GM19463 (cell line): ENCODE measurements at regions not wholly inside any gene's neighbourhood (a gene's known extent, or its start where the extent isn't known, plus 50 kb on each side); places are given as distances from the start of the nearest gene placed in this dataset.
A peak's percentile ranks its signal among the peaks of the same experiment; 100 is the strongest.

Source experiments
- ATAC-seq: cut with Tn5 transposase; IDR thresholded peaks from one replicate; pipeline ENCODE4 v1.9.1; 2021; ENCODE audit warnings: mild to moderate bottlenecking, moderate library complexity; ENCODE audit not compliant: unreplicated experiment

DNA sequence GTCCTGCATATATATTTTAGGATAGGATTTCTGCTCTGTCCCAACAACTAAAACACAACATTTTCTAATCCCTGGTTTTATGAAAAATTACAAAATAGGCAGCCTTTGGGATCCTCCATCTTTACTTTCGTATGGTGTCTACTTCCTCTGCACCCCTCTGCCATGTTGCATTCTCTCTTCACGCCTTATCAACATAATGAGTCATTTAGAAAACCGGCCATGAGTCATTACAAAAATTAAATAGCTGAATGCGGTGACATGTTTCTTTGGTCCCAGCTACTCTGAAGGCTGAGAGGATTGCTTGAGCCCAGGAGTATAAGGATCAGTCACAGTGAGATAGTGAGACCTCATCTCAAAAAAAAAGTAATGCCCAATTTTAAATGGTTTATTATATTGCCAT is 148.1 kb upstream of the CELF2 start:
- ATAC-seq, result peak; percentile 96

- ATAC-seq, result no peak
Observed at GRCh38 chr10:10870523-10871241, 147.0 kb upstream of the CELF2 start.

- no peak for ATAC-seq
Observed at GRCh38 chr10:10871352-10871751, 146.3 kb upstream of the CELF2 start.

DNA sequence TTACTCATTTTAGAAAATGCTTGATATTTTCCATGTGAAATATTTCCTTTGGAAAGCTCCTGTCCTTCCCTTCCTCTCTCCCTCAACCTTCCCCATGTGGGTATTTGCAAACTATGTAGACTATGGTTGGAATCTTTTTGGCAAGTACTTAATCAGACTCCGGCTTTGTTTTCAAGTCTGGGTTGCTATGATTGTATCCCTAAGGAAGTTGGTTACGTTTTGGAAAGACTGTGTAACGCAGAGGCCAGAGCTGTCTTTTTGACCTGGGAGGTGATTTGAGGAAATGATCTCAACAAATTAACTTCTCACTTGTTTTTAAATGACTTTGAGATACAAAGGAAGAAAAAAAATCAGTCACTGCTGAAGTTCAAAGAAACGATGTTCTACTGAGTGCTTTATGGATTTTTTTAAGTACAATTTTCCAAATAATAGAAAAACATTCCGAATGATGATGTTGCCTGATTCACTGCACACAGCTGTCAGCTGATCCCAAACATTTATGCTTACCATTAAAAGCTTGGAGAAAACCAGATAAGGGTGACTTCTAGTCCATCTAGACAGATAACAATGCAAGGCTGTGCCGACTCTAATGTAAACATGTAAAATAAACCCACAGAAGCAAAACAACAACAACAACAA is 145.5 kb upstream of the CELF2 start:
- ATAC-seq, result no peak

GRCh38 chr10:10872764-10873163 is 144.9 kb upstream of the CELF2 start:
- no peak for ATAC-seq

GRCh38 chr10:10873289-10873688 is 144.4 kb upstream of the CELF2 start:
- ATAC-seq, result no peak

GRCh38 chr10:10873915-10874314 is 143.8 kb upstream of the CELF2 start:
- no peak for ATAC-seq

GRCh38 chr10:10878963-10879362 is 138.7 kb upstream of the CELF2 start:
- no peak for ATAC-seq

DNA sequence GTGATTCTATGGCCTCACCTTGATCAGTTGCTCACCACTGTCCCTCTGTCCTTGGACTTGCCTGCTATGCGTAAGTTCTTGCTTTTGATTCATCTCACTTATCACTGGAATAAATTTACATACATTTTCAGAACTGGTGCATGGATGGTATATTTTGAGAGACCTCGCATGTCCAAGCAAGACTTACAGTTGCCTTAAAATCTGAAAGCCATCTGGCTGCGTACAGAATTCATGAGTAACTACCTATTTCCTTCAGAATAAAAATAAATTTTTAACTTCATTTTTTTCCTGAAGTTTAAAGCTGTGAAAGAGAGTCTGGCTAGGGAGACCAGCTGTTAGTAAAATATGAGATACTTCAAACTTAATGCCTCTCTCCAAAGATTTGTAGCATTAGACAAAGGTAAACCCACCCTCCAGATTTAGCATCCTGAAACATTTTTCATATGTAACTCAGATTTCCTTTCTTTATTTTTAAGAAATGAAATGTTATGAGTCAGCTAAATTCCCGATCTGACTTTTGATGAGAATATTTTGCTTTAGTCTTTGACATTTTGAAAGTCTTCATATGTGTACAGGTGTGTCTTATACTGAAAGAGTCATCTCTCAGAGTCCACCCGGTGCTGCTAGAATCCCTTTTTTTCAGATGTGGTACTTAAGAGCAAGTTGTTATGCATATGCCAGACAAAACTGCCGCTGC is 136.4 kb upstream of the CELF2 start:
- ATAC-seq, result no peak

- no peak for ATAC-seq
Observed at GRCh38 chr10:10883737-10884136, 133.9 kb upstream of the CELF2 start.

GRCh38 chr10:10886861-10887531 is 130.7 kb upstream of the CELF2 start:
- no peak for ATAC-seq

- ATAC-seq, result no peak
Observed at GRCh38 chr10:10891124-10892082, 126.3 kb upstream of the CELF2 start.

- ATAC-seq, result no peak
Observed at GRCh38 chr10:10892290-10892875, 125.3 kb upstream of the CELF2 start.

DNA sequence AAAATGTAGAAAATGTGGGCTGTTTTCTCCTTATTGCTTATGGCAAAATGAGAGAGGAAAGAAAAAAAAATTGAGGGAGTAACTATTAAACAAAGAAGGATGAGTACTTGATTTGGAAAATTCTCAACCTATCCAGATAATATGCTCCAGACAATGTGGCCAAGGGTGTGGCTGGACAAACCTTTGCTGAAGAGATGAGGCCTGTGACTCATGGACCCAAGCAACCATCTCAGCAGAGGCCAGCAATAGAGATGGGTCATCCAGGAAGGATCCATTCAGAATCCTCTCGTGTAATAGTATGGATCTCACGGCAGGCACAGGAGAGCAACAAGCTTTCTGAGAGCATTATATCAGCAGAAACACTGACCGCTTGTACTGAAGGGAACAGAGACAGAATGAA is 120.3 kb upstream of the CELF2 start:
- ATAC-seq, result no peak

- ATAC-seq, result no peak
Observed at GRCh38 chr10:10901906-10902305, 115.8 kb upstream of the CELF2 start.

DNA sequence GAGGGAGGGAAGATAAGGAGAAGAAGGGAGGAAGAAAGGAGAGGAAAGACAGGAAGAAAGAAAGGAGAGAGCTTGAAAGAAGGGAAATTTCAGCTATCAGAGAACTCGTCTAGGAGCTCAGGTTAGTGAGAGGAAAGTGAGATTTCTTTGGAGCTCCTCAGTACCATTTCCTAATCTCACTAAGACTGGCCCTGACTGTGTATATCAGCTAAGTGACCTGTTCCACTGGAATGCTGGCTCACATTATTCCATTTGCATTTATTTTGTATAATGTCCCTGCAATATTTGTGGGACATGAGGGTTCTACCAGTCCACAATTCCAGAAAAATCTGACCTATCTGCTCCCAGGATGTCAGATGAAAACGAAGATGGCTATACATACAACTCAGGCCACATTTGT is 114.7 kb upstream of the CELF2 start:
- no peak for ATAC-seq

DNA sequence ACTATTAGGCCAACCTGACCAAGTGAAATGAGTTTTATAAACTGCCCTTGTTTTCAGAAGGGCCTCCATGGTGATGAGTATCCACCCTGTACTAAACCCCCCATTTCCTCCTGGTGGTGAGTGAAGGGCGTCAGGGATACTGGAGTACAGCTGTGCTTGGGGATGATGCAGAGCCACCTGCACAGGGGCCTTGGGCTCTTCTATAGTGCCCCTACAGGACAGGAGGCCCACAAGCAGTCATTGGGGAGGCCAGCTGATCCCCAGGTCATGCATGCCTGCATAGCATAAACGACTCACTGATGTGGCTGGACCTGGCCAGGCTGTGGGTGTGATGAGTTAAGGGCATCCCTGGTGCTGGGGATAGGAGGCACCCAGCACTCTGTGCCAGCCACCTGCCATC is 114.1 kb upstream of the CELF2 start:
- no peak for ATAC-seq

DNA sequence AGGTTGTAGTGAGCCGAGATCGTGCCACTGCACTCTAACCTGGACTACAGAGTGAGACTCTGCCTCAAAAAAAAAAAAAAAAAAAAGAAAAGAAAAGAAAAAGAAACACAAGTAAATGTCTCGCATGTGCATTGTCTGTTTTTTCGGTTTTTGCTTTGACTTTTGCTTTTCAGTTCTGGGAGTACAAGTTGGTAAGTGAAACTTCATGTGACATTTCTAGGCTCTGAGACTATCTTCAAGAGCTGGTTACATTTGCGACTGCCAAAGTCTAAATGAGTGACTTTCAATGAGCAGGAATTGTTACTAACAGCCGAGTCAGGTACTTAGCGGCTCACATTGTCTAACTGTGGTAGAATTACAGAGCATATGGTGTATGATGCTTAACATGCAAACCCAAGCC is 107.0 kb upstream of the CELF2 start:
- ATAC-seq, result no peak

DNA sequence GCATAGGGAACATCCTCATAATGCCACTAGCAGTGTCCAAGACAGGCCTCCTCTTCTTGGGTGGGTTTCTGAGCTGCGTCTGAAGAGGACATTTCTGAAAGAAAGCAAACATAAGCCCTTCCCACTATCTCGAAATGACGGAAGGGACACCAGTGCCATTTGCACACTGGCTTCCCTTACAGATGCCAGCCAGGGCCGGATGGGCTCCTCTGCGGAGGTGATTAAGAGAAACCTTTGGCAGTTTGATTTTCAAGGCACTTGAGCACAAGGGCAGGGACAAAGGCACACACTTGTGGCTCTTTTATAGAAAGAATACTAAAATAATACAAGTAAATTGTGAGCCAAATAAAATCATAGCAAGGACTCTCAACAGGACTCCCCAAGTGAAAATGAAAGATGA is 106.6 kb upstream of the CELF2 start:
- ATAC-seq, result no peak

- no peak for ATAC-seq
Observed at GRCh38 chr10:10911471-10911921, 106.2 kb upstream of the CELF2 start.
